Liver (tissue), 3 donors: ENCODE measurements at regions not wholly inside any gene's neighbourhood (a gene's known extent, or its start where the extent isn't known, plus 50 kb on each side); places are given as distances from the start of the nearest gene placed in this dataset.

Experiments
- ATF3 ChIP-seq: IDR thresholded peaks from 2 replicates; pipeline ENCODE4 v1.6.1; 2016; ENCODE audit warnings: antibody characterized with exemption
- CTCF ChIP-seq: fragments of 150-350 bp; IDR thresholded peaks from 2 replicates; pipeline ENCODE4 v1.5.1; 2017; ENCODE audit warnings: improper control_type of control experiment, low read depth, low read length; ENCODE audit not compliant: missing input control
- EGR1 ChIP-seq, 2 donors: IDR thresholded peaks; 2 replicates each; pipeline ENCODE4 v1.6.1; 2016 to 2018; ENCODE audit warnings: antibody characterized with exemption in 2 of 2, low read depth in 2 of 2
- GABPA ChIP-seq, 2 donors: IDR thresholded peaks in 1 of 2; conservative IDR thresholded peaks in 1 of 2; 2 replicates each; pipeline ENCODE4 v1.6.1; 2016; ENCODE audit warnings: antibody characterized with exemption in 2 of 2, mild to moderate bottlenecking in 1 of 2, moderate library complexity in 1 of 2
- HNF4A ChIP-seq, 2 donors: conservative IDR thresholded peaks; 2 replicates each; pipeline ENCODE4 v1.6.1; 2016; ENCODE audit warnings: antibody characterized with exemption in 2 of 2, mild to moderate bottlenecking in 2 of 2
- JUND ChIP-seq, 2 donors: IDR thresholded peaks; 2 replicates each; pipeline ENCODE4 v1.6.1; 2016; ENCODE audit warnings: antibody characterized with exemption in 2 of 2
- MAX ChIP-seq: IDR thresholded peaks from 2 replicates; pipeline ENCODE4 v1.6.1; 2016; ENCODE audit warnings: antibody characterized with exemption
- RAD21 ChIP-seq, 2 donors: IDR thresholded peaks; 2 replicates each; pipeline ENCODE4 v1.6.1; 2016; ENCODE audit warnings: antibody characterized with exemption in 2 of 2, mild to moderate bottlenecking in 2 of 2
- RXRA ChIP-seq, 2 donors: IDR thresholded peaks; 2 replicates each; pipeline ENCODE4 v1.6.1; 2017 to 2018; ENCODE audit warnings: antibody characterized with exemption in 2 of 2, mild to moderate bottlenecking in 1 of 2
- SP1 ChIP-seq: IDR thresholded peaks from 2 replicates; pipeline ENCODE4 v1.6.1; 2018; ENCODE audit warnings: antibody characterized with exemption, mild to moderate bottlenecking
- TAF1 ChIP-seq: conservative IDR thresholded peaks from 2 replicates; pipeline ENCODE4 v1.6.1; 2016; ENCODE audit warnings: antibody characterized with exemption, mild to moderate bottlenecking
- YY1 ChIP-seq: IDR thresholded peaks from 2 replicates; pipeline ENCODE4 v1.6.1; 2016; ENCODE audit warnings: antibody characterized with exemption, mild to moderate bottlenecking
- ZBTB33 ChIP-seq: IDR thresholded peaks from 2 replicates; pipeline ENCODE4 v1.6.1; 2016; ENCODE audit warnings: antibody characterized with exemption
- donor health status: healthy.
- donor health status: healthy.

GRCh38 chr5:2153350-2153749 lies 270.6 kb upstream of the IRX4 start:
- TF ChIP-seq HNF4A (conservative IDR thresholded peaks at IDR 0.05) (no peak), CTCF (no peak), MAX (no peak), ZBTB33 (no peak), GABPA (IDR thresholded peaks at IDR 0.05 in 1 of 2, conservative IDR thresholded peaks at IDR 0.05 in 1 of 2) (no peak), TAF1 (no peak), SP1 (no peak), RAD21 (IDR thresholded peaks at IDR 0.05) (no peak), EGR1 (IDR thresholded peaks at IDR 0.05; ENCODE audit: low read depth in 2 of 2) (no peak), JUND (IDR thresholded peaks at IDR 0.05) (no peak), RXRA (IDR thresholded peaks at IDR 0.05) (no peak), ATF3 (no peak), YY1 (no peak)
